ENCODE measurements at regions not wholly inside any gene's neighbourhood (a gene's known extent, or its start where the extent isn't known, plus 50 kb on each side); places are given as distances from the start of the nearest gene placed in this dataset.

DNA sequence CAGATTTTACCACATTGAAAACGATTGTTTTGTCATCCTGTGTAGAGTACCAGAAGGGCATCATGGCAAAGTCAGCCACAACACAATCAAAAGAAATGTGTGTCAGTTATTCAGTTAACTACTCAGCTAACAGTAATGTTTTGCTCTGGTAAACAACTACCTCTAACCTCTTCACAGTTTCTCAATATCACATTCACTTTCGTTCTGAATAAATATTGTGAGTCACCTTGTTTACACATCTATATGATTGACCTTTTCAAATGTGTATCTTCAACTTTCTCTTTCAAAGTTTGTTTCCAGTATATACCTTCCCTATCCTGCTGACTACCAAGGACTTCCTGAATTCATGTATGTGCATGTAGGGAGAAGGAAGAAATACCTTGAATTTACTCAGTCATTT lies 216.6 kb upstream of the UFL1 start:
- no peak overlapping the region for H2AFZ ChIP-seq (ENCODE audit: low read length)
- H3K56ac ChIP-seq (replicated peaks; ENCODE audit: insufficient read length, low read depth, low read length) = no peak overlapping the region
- H2BK120ac ChIP-seq (replicated peaks; ENCODE audit: low read depth, low read length) = no peak overlapping the region
- ChIA-PET POLR2A (ENCODE audit: partially characterized antibody) (no interaction called here), CTCF (ENCODE audit: partially characterized antibody) (no interaction called here)
- no peak overlapping the region for H3K27ac ChIP-seq (ENCODE audit: low read depth, low read length)
- H3K23me2 ChIP-seq (ENCODE audit: low read depth, low read length) = no peaks in the 10 kb centered on the region
- no peak for DNase-seq (ENCODE audit: low read depth in 1 of 2, low spot score in 2 of 2)
- no peak overlapping the region for H2AK5ac ChIP-seq (ENCODE audit: low read depth, low read length)
- no peak overlapping the region for H3K4ac ChIP-seq (replicated peaks; ENCODE audit: insufficient read length, low read depth, low read length)
- H3K18ac ChIP-seq (ENCODE audit: extremely low read depth, low read length) = no peak overlapping the region
- H3K23ac ChIP-seq (ENCODE audit: insufficient read length) = no peak overlapping the region
- H3K79me2 ChIP-seq (ENCODE audit: control insufficient read depth in 1 of 2, insufficient read depth in 2 of 2, low read length in 2 of 2) = no peaks in the 10 kb centered on the region
- H3K4me1 ChIP-seq (replicated peaks in 1 of 4; ENCODE audit: control insufficient read depth in 3 of 4, insufficient read depth in 4 of 4, low read length in 3 of 4) = no peaks in the 10 kb centered on the region
- H3K4me3 ChIP-seq (ENCODE audit: extremely low read depth in 1 of 4, insufficient read depth in 2 of 4, low read depth in 3 of 4, low read length in 4 of 4) = no peak overlapping the region
- no peak overlapping the region for H3K4me2 ChIP-seq (ENCODE audit: insufficient read depth in 1 of 2, low read depth in 2 of 2, low read length in 2 of 2)
- H3K14ac ChIP-seq (ENCODE audit: insufficient read length) = no peak overlapping the region
- H2BK5ac ChIP-seq (ENCODE audit: low read depth, low read length) = no peak overlapping the region
- FAIRE-seq = no peak
- no peak overlapping the region for H2BK15ac ChIP-seq (ENCODE audit: low read length)
- no peak overlapping the region for H2BK12ac ChIP-seq (ENCODE audit: low read depth, low read length)
- H3K27me3 ChIP-seq (replicated peaks in 1 of 4; ENCODE audit: control insufficient read depth in 3 of 4, extremely low read depth in 1 of 4, insufficient read depth in 3 of 4, low read length in 3 of 4) = no peaks in the 10 kb centered on the region
- H4K91ac ChIP-seq (replicated peaks; ENCODE audit: insufficient read length, low read length) = no peak overlapping the region
- H3K79me1 ChIP-seq (ENCODE audit: low read depth, low read length) = no peaks in the 10 kb centered on the region
- H4K5ac ChIP-seq (ENCODE audit: insufficient read length, low read depth, low read length) = no peak overlapping the region
- no peak overlapping the region for H2BK20ac ChIP-seq (ENCODE audit: low read length)
- no peaks in the 10 kb centered on the region for H3K36me3 ChIP-seq (ENCODE audit: control insufficient read depth in 2 of 4, insufficient read depth in 4 of 4, low read length in 3 of 4)
- H4K8ac ChIP-seq (ENCODE audit: extremely low read depth, insufficient read depth, low read length) = no peak overlapping the region
- no peak overlapping the region for H3K9ac ChIP-seq (replicated peaks in 1 of 4; ENCODE audit: extremely low read depth in 1 of 4, low read depth in 3 of 4, low read length in 3 of 4)
- WGBS, 2 experiments (ENCODE audit: extremely low coverage in 1 of 2, insufficient coverage in 1 of 2, insufficient read length in 1 of 2, insufficient replicate concordance in 2 of 2, low coverage in 1 of 2, low lambda C conversion rate in 2 of 2, missing lambda C conversion rate in 1 of 2) = 87% methylated on average over 2 of the region's 2 CpGs; no CpG with 5 or more reads in 1 of the 2 experiments
- H4K20me1 ChIP-seq (replicated peaks in 1 of 2; ENCODE audit: control insufficient read depth in 1 of 2, insufficient read depth in 2 of 2, low read length in 2 of 2) = no peaks in the 10 kb centered on the region
- H3K9me3 ChIP-seq (ENCODE audit: insufficient read depth in 2 of 2, low read depth in 1 of 2, low read length in 1 of 2) = no peaks in the 10 kb centered on the region
- TF ChIP-seq, protein P1, sequence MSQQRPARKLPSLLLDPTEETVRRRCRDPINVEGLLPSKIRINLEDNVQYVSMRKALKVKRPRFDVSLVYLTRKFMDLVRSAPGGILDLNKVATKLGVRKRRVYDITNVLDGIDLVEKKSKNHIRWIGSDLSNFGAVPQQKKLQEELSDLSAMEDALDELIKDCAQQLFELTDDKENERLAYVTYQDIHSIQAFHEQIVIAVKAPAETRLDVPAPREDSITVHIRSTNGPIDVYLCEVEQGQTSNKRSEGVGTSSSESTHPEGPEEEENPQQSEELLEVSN (IDR thresholded peaks at IDR 0.05) = no peak
- TF ChIP-seq SAP30 (IDR thresholded peaks at IDR 0.05; ENCODE audit: insufficient read depth, insufficient replicate concordance, low read length) (no peak), RAD21 (IDR thresholded peaks at IDR 0.05 in 1 of 2, conservative IDR thresholded peaks at IDR 0.05 in 1 of 2; ENCODE audit: low read depth in 2 of 2, low read length in 2 of 2) (no peak), ZNF274 (IDR thresholded peaks at IDR 0.05; ENCODE audit: borderline replicate concordance, extremely low read depth, low read length) (no peak), SRF (IDR thresholded peaks at IDR 0.05; ENCODE audit: low read depth, low read length) (no peak), KDM5A (IDR thresholded peaks at IDR 0.05; ENCODE audit: low read length) (no peak), ASH2L (IDR thresholded peaks at IDR 0.05; ENCODE audit: low read length) (no peak), MAFK (IDR thresholded peaks at IDR 0.05; ENCODE audit: low read depth, low read length) (no peak), TBP (IDR thresholded peaks at IDR 0.05; ENCODE audit: low read depth, low read length) (no peak), HDAC6 (IDR thresholded peaks at IDR 0.05; ENCODE audit: low read depth, low read length) (no peak), TCF12 (IDR thresholded peaks at IDR 0.05; ENCODE audit: low read depth, low read length) (no peak), CHD2 (IDR thresholded peaks at IDR 0.05; ENCODE audit: low read length) (no peak), YY1 (IDR thresholded peaks at IDR 0.05; ENCODE audit: low read depth, low read length) (no peak), CHD1 (IDR thresholded peaks at IDR 0.05; ENCODE audit: low read depth, low read length) (no peak)
- TF ChIP-seq, protein P2, sequence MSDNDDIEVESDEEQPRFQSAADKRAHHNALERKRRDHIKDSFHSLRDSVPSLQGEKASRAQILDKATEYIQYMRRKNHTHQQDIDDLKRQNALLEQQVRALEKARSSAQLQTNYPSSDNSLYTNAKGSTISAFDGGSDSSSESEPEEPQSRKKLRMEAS (IDR thresholded peaks at IDR 0.05) = no peak
